ENCODE measurements at regions not wholly inside any gene's neighbourhood (a gene's known extent, or its start where the extent isn't known, plus 50 kb on each side); places are given as distances from the start of the nearest gene placed in this dataset.

DNA sequence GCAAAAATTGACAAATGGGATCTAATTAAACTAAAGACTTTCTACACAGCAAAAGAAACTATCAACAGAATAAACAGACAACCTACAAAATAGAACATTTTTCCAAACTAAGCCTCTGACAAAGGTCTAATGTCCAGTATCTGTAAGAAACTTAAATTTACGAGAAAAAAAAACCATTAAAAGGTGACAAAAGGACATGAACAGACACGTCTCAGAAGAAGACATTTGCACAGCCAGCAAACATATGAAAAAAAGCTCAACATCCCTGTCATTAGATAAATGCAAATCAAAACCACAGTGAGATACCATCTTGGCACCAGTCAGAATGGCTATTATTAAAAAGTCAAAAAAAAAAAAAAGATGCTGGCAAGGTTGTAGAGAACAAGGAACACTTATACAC lies 70.6 kb upstream of the GRIK2 start:
- TF ChIP-seq POLR2A (IDR thresholded peaks at IDR 0.05; ENCODE audit: low read depth, low read length), result no peak
- no peak for TF ChIP-seq POLR2AphosphoS5 (IDR thresholded peaks at IDR 0.05; ENCODE audit: low read depth, low read length)

All from GM12892 (cell line).